Muscle layer of colon (tissue), 2 donors: ENCODE measurements at regions not wholly inside any gene's neighbourhood (a gene's known extent, or its start where the extent isn't known, plus 50 kb on each side); places are given as distances from the start of the nearest gene placed in this dataset.

Experiments
- H3K27ac ChIP-seq: one replicate; pipeline ENCODE4 v1.7.0; 2013; ENCODE audit warnings: low read depth, mild to moderate bottlenecking, low read length, moderate library complexity
- H3K27me3 ChIP-seq, 2 donors: one replicate each; pipeline ENCODE4 v1.7.0; 2013; ENCODE audit warnings: low read length in 2 of 2, mild to moderate bottlenecking in 2 of 2; ENCODE audit not compliant: insufficient read depth in 2 of 2, control insufficient read depth in 1 of 2
- H3K36me3 ChIP-seq: one replicate; pipeline ENCODE4 v1.7.0; 2013; ENCODE audit warnings: mild to moderate bottlenecking, low read length; ENCODE audit not compliant: insufficient read depth
- H3K4me1 ChIP-seq: one replicate; pipeline ENCODE4 v1.7.0; 2013; ENCODE audit warnings: mild to moderate bottlenecking, low read length; ENCODE audit not compliant: insufficient read depth
- H3K4me3 ChIP-seq, 2 donors: one replicate each; pipeline ENCODE4 v1.7.0; 2013; ENCODE audit warnings: low read length in 2 of 2, low read depth in 1 of 2, mild to moderate bottlenecking in 1 of 2, moderate library complexity in 1 of 2
- H3K9ac ChIP-seq: one replicate; pipeline ENCODE4 v1.7.0; 2013; ENCODE audit warnings: low read length
- H3K9me3 ChIP-seq: one replicate; pipeline ENCODE4 v1.7.0; 2013; ENCODE audit warnings: mild to moderate bottlenecking, low read length
- donor health status: abdominal sarcoma.
- donor health status: Adenocarcinoma of cecum.

GRCh38 chr12:38141861-38142260 lies 174.7 kb upstream of the ALG10B start:
- Histone ChIP-seq H3K4me3 (no peak overlapping the region), H3K36me3 (no peaks in the 10 kb centered on the region), H3K9me3 (no peaks in the 10 kb centered on the region), H3K27me3 (peaks cover 5% of the 10 kb centered on the region in 2 donors), H3K9ac (no peak overlapping the region), H3K27ac (no peak overlapping the region), H3K4me1 (peaks cover 4% of the 10 kb centered on the region)

- peaks cover 4% of the 10 kb centered on the region for H3K4me1 ChIP-seq
- H3K4me3 ChIP-seq, result no peak overlapping the region
- H3K9ac ChIP-seq, result no peak overlapping the region
- H3K27me3 ChIP-seq, result peaks cover 0 to 5% of the 10 kb centered on the region in 2 donors
- H3K36me3 ChIP-seq, result no peaks in the 10 kb centered on the region
- H3K27ac ChIP-seq, result no peak overlapping the region
- no peaks in the 10 kb centered on the region for H3K9me3 ChIP-seq
Measured at GRCh38 chr12:38142974-38143373, 173.6 kb upstream of the ALG10B start.

GRCh38 chr12:38144049-38144448 lies 172.5 kb upstream of the ALG10B start:
- H3K4me1 ChIP-seq, result no peaks in the 10 kb centered on the region
- H3K9ac ChIP-seq, result no peak overlapping the region
- H3K4me3 ChIP-seq, result no peak overlapping the region
- no peak overlapping the region for H3K27ac ChIP-seq
- H3K36me3 ChIP-seq, result no peaks in the 10 kb centered on the region
- no peaks in the 10 kb centered on the region for H3K27me3 ChIP-seq
- H3K9me3 ChIP-seq, result no peaks in the 10 kb centered on the region

GRCh38 chr12:38144601-38145436 lies 171.8 kb upstream of the ALG10B start:
- no peak overlapping the region for H3K27ac ChIP-seq
- H3K4me1 ChIP-seq, result no peaks in the 10 kb centered on the region
- no peak overlapping the region for H3K4me3 ChIP-seq
- no peaks in the 10 kb centered on the region for H3K9me3 ChIP-seq
- no peak overlapping the region for H3K9ac ChIP-seq
- no peaks in the 10 kb centered on the region for H3K36me3 ChIP-seq
- H3K27me3 ChIP-seq, result no peaks in the 10 kb centered on the region

GRCh38 chr12:38149395-38150073 lies 167.0 kb upstream of the ALG10B start:
- no peak overlapping the region for H3K27ac ChIP-seq
- H3K4me1 ChIP-seq, result no peaks in the 10 kb centered on the region
- no peaks in the 10 kb centered on the region for H3K36me3 ChIP-seq
- no peak overlapping the region for H3K4me3 ChIP-seq
- no peaks in the 10 kb centered on the region for H3K9me3 ChIP-seq
- H3K27me3 ChIP-seq, result no peaks in the 10 kb centered on the region
- H3K9ac ChIP-seq, result no peak overlapping the region

- Histone ChIP-seq H3K27ac (no peak overlapping the region), H3K4me3 (no peak overlapping the region), H3K4me1 (no peaks in the 10 kb centered on the region), H3K9me3 (no peaks in the 10 kb centered on the region), H3K27me3 (no peaks in the 10 kb centered on the region), H3K9ac (no peak overlapping the region), H3K36me3 (no peaks in the 10 kb centered on the region)
Measured at GRCh38 chr12:38151991-38152700, 164.4 kb upstream of the ALG10B start.

- H3K4me1 ChIP-seq, result no peaks in the 10 kb centered on the region
- no peaks in the 10 kb centered on the region for H3K36me3 ChIP-seq
- no peak overlapping the region for H3K9ac ChIP-seq
- H3K9me3 ChIP-seq, result no peaks in the 10 kb centered on the region
- H3K27me3 ChIP-seq, result no peaks in the 10 kb centered on the region
- H3K4me3 ChIP-seq, result no peak overlapping the region
- H3K27ac ChIP-seq, result no peak overlapping the region
Measured at GRCh38 chr12:38152816-38153736, 163.5 kb upstream of the ALG10B start.

GRCh38 chr12:38153737-38154061 lies 162.9 kb upstream of the ALG10B start:
- Histone ChIP-seq H3K27ac (no peak overlapping the region), H3K27me3 (no peaks in the 10 kb centered on the region), H3K9ac (no peak overlapping the region), H3K9me3 (no peaks in the 10 kb centered on the region), H3K36me3 (no peaks in the 10 kb centered on the region), H3K4me1 (no peaks in the 10 kb centered on the region), H3K4me3 (no peak overlapping the region)

GRCh38 chr12:38154096-38155019 lies 162.2 kb upstream of the ALG10B start:
- H3K9me3 ChIP-seq, result no peaks in the 10 kb centered on the region
- H3K27me3 ChIP-seq, result no peaks in the 10 kb centered on the region
- H3K27ac ChIP-seq, result no peak overlapping the region
- H3K36me3 ChIP-seq, result no peaks in the 10 kb centered on the region
- no peak overlapping the region for H3K4me3 ChIP-seq
- H3K4me1 ChIP-seq, result no peaks in the 10 kb centered on the region
- H3K9ac ChIP-seq, result no peak overlapping the region

GRCh38 chr12:38155020-38155395 lies 161.6 kb upstream of the ALG10B start:
- Histone ChIP-seq H3K27ac (no peak overlapping the region), H3K9me3 (no peaks in the 10 kb centered on the region), H3K27me3 (no peaks in the 10 kb centered on the region), H3K9ac (no peak overlapping the region), H3K36me3 (no peaks in the 10 kb centered on the region), H3K4me1 (no peaks in the 10 kb centered on the region), H3K4me3 (no peak overlapping the region)
